ENCODE measurements at regions not wholly inside any gene's neighbourhood (a gene's known extent, or its start where the extent isn't known, plus 50 kb on each side); places are given as distances from the start of the nearest gene placed in this dataset.

DNA sequence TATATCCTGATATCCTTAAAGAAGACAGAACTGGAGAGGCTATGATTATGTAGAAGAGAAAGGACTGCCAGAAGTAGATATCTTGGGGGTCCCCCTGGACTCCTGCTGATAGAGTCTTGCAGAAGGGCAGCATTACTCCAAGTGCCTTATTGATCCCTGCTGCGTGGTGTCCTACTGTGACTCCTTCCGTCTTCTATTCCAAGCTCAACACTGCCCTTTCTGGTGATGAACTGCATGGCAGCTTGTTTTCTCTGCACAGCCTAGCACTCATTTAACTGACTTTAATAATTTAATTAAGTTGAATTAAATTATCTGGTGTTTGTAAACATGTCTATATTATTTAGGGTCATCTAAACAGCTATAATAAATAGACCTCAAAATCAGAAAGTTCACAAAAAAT is 194.1 kb upstream of the DSEL start:
- DNase-seq = no peak

DNA sequence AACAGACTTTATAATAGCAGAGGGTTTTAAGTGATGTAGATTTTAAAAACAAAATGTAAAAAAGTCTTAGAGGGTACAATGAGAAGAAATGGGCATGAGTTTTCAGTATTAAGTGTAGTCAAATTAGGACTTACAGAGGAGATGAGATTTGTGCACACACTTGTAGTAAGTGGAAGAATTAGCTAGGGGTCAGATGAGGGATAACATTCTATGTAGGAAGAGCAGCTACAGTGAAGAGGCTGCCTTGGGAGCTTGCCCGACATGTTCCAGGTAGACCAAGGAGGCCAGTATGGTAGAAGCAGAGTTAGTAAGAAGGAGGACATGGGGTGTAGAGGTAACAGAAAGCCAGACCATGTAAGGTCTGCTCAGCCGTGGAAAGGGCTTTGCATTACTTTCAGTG is 189.2 kb upstream of the DSEL start:
- DNase-seq = no peak

DNA sequence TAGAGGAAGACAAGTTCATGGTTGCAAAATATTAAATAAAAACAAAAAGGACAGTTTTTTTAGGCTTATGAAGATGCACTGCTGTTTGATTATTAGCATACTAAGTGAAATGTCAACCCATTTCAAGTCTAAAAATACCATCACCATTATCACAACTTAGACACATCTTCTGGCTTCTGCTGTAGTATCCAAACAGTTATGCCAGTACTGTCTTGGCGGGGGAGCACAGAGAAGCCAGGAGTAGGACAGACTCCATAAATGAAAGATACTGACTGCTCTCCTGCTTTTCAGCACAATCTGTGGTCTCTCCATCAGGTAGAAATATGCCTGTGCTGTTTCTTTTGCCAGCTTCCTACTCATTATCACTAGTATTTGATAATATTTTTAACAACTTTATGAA is 179.2 kb upstream of the DSEL start:
- no peak for DNase-seq

DNA sequence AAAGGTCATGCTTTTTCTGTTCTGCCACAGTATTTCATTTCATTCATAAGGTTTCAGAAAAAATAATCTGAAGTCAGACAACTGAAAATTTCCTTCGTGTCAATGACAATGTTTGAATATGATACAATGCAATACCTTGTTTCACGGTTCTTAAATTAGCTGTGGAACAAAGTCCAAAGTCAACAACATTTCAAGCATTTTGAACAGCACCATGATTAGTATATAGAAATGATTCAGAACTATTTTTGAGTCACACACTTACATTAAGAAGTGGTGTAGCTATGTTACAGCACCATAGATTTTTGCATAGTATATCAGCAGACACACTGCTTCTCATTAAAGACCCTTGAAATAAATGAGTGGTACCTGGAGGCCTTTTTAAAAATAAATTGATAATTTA is 178.3 kb upstream of the DSEL start:
- no peak for DNase-seq

DNA sequence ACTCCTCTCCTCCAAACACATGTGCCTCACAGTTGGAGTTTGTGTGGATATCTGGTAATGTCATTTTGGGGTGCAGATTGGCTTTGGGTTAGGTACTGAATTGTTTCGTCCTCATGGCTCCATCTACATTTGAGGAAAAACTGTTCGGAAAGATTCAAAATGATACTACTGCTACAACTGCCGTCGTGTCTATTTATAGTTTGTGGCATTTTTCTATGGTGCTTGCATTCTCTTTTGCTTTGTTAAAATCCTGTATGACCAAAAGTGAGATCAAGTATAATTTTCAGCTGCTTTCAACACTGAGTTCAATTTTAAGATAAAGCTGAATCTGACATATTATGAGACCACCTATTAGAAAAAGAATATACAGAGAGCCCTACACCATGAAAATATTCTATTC is 176.3 kb upstream of the DSEL start:
- no peak for DNase-seq

DNA sequence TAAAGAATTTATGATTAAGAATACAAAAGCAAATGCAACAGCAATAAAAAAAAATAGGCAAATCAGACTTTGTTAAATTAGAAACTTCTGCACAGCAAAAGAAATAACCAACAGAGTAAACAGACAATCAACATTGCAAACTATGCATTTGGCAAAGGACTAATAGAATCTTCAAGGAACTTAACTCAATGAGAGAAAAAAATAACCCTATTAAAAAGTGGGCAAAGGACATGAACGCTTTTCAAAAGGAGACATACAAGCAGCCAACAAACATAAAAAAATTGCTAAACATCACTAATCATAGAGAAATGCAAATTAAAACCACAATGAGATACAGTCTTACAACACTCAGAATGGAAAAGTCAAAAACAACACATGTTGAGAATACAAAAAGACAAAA is 166.0 kb upstream of the DSEL start:
- no peak for DNase-seq

DNA sequence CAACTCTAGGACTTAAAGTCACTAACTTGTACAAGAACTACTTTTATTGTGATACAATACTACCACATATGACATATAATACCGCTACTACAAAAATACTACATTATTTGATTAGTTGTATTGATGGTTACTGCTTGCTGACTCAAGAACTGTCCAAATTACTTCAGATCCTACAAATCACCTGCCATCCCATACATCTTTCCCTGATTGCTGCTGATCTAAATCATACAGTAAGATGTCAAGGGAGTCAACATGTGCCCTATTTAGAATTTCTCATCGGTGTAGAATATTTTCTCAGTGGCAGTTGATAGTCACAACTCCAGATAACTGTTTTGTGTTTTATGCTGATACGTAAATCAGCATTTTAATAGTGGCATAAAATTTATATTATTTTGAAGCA is 161.0 kb upstream of the DSEL start:
- no peak for DNase-seq

DNA sequence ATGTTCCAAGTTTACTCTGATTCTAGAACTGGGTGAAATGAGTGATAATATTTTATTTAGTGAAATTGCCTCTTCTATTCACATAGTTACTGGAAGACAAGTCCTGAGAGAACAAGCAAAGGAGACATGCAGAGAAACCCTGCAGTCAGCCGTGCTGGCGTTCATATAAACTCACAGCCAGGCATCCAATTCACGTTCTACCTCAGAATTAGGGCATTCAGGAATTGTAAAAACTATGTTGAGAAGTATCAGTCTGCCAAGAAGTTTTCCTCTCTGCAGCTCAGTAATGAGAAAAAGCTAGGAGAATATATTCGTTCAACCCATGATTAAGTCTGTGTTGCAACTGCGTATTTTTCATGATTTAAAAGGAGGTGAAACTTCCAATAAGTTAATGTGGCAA is 156.2 kb upstream of the DSEL start:
- DNase-seq = no peak

DNA sequence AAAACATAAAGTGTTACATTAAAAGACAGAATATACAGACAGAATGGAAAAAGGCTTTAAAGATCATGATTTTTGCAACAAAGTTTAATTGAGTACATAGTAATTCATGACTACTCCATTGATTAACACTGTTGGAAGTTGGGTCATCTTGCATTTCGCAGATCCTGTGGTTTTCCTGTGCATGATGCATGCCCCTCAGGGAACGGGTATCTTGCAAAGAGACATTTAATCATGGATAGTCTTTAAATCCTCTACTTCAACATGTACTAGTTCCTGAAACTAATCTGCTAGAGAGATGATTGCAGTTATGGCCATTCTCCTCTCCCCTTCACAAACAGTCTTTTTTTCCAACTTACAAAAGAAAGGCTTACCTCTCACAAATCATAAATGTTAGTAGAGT is 155.6 kb upstream of the DSEL start:
- DNase-seq = no peak

DNA sequence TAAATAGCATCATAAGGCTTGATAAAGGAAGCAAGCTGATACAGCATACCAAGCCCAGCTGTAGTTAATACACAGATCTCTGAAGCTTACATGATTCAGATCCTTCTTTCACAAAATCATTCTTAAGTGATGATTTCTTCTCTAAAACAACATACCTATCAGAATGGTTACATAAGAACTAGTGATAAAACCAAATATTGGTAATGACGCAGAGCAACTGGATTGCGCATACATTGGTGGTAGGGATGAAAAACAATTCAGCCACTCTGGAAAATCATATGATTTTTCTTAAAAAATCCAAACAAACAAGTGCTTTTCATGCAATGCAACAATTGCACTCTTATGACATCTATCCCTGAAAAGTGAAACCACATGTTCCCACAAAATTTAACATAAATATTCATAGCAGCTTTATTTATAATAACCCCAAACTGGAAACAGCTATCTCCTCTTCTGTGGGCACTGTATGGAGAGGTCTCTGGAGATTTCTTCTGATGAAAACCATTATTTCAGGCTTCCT is 153.6 kb upstream of the DSEL start:
- DNase-seq = no peak

DNA sequence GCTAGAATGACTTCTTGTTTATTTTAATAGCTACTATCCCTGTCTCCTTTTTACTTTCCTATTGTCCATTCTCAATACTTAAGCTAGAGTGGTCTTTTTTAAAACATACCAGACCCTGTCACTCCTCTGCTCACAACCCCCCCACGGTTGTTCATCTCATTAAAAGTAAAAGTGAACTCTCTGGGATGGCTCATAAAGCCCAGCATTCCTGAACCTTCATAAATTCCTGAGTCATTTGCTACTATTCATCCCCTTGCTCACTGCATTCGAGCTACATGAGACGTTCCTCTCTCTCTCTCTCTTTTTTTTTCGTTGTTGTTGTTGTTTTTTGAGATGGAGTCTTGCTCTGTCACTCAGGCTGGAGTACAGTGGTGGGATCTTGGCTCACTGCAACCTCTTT is 148.7 kb upstream of the DSEL start:
- DNase-seq = no peak

DNA sequence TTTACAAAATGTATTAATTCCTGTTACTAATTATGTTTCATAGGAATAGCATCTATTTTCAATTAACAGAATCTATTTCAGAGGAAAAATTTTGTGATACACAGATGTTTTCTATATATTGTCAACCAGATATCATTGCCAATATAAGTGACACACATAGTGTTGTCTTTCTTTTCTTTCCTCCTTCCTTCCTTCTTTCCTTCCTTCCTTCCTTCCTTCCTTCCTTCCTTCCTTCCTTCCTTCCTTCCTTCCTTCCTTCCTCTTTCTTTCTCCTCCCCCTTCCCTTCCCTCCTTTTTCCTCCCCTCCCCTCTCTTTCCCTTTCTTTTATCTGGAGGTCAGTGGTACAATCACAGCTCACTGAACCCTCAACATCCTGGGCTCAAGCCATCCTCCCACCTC is 146.5 kb upstream of the DSEL start:
- no peak for DNase-seq

DNA sequence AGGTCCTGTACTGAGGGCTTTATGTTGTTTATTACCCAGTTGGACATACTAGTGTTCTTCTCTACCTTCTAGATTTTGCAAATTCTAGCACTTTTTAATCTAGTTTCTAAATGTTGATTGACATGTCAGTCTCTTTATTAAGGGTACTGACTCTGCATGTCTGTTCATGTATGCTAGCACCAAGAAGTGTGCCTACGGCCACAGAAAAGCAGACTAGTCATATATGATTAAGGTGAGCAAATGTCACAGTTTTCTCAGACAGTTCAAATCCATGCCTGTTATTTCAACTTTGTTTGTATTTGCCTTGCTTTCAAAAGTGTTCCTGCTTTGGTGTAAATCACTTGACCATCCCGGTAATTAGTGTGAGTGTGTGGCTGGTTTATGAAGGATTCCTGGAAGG is 145.0 kb upstream of the DSEL start:
- DNase-seq = no peak

DNA sequence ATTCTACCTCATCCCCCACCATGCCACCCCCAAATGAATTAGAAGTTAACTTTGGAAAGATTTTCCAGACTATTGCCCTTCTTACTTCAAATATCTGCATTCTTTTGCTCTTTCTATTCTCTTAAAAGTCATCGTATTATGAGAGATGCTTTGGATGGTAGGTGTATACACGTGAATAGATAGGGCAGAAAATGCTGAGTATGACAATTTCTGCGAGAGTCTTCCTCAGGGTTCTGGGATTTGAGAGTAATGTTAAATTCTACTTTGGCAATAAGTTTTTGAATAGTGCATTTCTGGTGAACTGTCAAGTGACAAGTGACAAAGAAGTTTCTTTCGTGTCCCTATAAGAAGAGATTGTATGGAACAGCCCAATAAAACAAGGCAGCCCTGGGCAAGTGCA is 137.6 kb upstream of the DSEL start:
- no peak for DNase-seq

DNA sequence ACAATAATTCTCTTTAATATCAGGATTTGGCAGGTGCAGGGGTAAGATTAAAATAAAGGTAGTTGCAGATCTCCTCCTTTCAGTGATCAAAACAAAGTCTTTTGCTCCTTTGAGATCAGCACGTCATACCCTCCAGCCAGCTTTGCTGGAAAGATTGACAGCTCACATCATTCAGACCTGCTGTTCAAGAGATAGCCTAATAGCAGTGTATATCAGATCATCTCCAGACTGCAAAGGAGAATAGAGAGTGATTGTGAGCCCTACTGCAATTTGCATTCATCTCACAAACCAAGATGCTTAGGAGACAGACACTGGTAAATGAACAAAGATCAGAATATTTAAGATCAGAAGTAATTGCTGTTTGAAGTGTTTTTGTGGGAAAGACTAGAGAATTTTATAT is 135.8 kb upstream of the DSEL start:
- DNase-seq = no peak

DNA sequence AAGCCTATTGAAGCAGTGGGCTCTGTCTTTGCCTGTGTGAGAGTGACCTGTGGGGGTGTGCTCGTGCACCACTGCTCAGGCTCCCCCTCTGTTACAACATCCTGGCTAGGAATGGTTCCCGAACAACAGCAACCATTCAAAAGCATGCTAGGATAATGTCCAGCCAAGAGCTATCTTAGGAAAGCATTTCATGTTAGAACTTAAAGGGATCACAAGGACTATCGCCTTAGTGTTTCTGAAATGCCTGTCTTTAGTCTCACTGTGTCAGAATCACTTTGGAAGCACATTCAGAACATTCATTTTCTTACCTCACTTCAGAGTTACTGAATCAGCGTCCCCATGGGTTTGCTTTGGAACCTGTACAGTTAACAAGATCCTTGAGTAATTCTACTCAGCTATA is 134.9 kb upstream of the DSEL start:
- DNase-seq = no peak

DNA sequence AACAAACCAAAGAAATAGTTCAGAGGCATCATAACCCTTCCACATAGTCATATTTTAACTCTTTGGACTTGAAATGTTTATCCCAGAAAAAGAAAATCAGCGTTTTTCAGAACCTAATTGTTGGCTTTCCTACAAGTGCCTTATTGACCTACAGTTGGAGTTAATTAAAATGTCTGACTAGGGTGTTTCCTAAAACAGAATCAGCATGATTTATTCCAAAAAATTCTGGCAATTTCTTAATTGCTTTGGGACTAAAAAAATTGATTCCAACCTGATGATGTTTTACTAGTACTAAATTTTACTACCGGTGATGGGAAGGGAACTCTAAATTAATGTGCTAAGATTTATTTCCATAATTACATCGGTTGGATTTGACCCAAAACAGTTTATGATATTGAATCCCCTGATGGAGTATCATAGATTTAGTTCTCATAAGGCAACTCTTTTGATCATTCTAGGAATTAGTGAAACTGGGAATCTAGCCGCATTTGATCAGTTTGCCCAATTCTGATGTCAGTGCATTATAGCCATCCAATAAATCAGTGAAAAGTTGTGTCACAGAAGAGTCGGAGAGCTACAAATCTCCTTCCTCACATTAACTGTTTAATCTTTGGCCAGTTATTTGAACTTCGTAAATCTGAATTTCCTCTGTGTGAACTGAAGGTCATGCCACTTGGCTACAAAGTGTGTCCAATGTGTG is 134.3 kb upstream of the DSEL start:
- no peak for DNase-seq

DNA sequence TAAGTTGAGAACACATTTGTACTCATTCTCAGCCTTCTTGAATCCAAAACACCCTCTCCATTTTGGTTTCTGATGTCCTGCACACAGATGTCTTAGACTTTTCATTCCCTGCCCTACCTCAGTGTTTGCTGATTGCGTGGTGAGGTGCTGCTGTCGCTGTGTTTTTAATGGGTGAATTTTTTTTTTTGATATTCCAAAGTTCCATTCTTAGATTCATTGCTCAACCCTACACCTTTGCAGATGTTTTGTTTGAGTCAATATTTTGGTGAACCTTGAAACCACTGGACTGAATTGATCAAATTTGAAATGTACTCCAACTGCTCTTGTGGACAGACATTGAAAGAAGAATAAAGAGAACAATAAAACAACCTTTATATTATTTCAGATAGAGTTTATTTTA is 130.4 kb upstream of the DSEL start:
- no peak for DNase-seq

DNA sequence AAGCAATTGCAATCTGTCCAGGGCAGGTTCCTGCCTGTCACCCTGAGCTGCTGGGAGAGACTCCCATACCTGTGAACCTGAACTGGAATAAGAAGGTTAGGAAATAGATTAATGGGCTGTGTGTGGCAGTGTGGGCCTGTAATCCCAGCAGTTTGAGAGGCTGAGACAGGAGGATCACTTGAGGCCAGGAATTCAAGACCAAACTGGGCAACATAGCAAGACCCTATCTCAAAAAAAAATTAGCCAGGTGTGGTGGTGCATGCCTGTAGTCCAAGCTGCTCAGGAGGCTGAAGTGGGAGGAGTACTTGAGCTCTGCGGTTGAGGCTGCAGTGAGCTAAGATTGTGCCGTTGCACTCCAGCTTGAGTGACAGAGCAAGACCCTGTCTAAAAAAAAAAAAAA is 127.7 kb upstream of the DSEL start:
- DNase-seq = no peak

DNA sequence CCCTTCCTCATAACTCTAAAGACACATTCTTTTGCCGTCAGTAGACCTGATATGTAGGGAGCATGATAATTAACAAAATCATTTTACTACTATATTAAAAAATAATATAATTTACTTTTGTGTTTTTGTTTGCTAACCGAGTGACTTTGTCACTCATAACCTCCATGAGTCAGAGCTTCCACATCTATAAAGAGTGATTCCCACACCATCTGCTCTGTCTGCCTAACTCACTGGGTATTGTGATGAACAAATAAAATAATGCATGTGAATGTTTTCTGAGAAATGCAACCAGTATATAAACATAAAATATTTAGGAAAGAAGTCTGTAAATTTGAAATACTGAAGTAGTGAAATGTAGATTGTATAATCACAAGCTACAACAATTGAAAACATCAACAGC is 123.4 kb upstream of the DSEL start:
- DNase-seq = no peak

DNA sequence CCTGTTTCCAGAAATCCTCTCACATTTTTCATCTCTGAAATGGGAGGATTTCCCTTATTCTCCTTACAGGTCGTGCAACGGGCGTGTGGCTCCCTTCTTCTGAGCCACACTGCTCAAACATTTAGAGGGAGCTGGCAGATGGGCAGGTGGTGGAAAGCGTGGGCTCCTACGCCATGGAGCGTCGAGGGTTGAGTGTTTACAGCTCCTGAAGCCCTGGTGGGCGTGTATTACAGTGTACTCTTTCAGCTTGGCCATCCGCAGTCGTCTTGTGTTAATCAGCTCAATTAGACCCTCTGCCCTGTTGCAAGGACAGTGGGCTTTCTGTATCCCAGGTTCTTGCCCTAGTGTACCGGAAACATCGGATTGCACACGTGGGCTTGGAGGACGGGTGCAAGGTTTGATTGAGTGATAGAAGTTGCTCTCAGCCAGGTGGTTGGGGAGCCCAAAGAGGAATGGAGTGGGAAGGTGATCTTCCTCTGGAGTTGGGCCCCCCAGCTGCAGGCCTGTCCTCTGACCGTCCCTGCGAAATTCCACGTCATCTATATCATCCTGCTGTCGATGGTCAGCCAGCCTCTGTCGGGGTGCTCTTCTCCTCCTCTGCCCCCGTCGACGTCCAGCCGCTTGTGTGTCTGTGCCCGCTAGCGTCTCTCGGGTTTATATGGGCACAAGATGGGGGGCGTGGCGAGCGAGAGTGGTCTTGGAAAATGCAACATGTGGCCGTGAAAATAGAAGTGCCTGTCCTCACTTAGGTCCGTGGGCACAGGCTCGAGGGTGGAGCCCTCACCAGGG is 120.3 kb upstream of the DSEL start:
- DNase-seq = no peak

DNA sequence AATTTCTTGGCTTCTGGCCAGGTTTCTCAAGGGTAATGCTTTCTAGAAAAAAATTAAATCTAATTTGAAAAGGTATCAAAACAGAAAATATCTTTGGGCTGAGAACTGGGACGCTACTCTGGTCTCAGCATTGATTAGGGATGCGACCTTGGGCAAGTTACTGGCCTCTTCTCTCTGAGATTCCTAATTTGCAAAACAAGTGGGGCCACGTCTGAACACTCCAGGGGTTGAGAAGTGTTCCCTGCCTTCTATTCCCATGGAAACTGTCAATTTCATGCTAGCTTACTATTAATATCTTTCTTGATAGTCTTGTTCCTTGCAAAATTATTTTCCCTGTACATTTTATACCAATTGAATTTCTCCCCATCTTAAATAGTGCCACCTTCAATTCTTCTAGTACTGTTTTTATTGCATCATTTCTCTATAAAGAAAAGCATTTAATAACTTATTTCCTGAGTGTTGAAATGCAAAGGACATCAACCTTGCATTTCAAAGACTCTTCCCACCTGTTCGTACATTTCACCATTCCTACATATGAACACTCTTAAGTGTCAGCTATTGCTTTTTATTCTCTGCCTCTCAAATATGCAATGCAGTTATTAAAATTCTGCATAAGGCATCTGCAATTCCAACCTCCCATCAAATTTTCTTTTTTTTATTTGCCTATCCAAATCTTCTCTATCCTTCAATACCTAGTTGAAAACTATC is 118.3 kb upstream of the DSEL start:
- DNase-seq = no peak

DNA sequence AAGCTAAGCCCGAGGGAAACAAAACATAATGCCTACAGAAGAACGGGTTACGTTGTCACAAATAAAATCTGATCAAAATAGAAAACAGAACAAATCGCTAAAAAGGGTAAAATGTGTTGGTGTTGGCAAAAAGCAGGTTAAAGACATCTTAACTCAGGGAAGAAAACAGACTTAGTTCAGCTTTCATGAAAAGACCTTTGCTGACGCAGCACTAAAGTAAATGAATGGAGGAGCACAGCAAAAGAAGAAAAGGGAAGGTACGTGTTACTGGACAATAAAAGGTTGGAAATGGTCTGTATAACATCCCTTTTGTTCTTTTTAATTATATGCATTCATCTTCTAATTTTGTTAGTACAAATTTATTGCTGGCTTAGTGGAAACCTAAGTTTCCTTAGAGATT is 117.4 kb upstream of the DSEL start:
- DNase-seq = no peak

DNA sequence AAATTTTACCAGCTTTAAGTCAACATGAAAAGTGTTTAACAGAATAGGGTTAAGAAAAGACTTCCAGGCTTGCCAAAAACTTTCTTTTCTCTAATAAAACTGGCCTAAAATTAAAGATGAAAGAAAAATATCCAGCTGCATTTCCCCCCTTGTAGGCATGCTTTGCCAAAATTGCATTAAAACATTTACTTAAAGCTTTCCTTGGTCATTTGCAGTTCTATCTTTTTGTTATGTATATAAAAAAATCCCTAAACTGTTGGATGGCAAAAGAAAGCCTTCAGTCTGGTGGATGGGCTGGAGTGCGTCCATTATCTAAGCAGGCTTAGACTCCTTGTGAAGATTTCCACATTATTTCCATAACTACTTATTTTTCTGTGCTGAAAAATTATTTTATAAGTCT is 105.4 kb upstream of the DSEL start:
- no peak for DNase-seq
